NCI-H1105 treated with DMSO at 0.1 percent for 48 hours (cell line): ENCODE measurements at regions not wholly inside any gene's neighbourhood (a gene's known extent, or its start where the extent isn't known, plus 50 kb on each side); places are given as distances from the start of the nearest gene placed in this dataset.

Source experiments
- DNase-seq: peaks from one replicate; lab custom pipeline; 2025; lab: John Stamatoyannopoulos, UW

DNA sequence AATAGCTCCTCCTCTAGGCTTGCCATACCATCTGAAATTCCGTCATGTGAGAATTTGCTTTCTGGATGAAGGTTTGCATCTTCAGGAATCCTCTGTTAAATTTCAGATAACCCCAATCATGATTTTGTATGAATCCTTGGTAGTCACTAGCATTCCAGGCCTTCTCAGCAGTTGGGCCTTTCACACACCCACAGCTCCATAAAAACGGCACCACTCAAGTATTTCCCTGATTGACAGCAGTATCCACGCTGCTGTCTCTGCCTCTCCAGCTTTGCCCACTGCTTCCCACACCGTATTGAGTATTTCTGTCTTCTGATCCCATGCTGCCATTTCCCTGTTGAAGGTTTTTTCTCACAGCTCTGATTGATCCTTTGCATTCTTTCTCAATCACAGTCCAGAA, 208.7 kb upstream of the NCAM1 start:
- DNase-seq = no peak

DNA sequence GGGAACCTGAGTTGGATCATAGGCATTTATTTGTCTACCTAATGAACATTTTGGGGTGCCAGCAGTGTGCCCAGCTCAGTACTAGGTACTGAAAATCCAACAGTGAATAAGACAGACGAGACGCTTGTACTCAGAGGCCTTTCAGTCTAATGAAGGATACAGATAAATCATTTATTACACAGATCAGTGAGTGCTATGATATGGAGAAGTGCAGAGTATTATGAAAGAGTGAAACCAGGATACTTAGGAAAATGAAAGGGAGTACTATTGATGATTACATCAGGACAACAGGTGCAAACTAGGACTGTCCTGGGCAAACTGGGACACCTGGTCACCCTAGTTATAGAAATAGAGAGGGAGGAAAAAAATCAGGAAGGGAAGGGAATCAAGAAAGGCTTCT, 207.5 kb upstream of the NCAM1 start:
- DNase-seq = no peak

DNA sequence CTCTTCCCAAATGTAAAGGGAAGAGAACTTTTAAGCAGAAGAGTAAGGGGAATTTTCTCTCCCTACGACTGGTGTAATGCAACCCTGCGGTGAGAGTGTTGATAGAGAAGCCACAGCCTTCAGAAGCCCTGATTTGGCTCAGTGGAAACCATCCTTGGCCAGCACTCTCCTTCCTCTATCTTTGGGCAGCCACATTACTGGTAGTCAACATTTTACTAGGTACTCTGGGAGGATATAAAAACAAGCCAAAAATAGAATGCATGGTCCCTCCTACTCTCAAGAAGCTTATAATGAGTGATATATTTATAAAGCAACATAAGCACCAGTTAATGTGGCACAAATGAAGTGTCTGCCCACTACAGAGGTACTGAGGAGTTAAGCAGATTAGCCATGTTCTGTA, 201.8 kb upstream of the NCAM1 start:
- DNase-seq = no peak

DNA sequence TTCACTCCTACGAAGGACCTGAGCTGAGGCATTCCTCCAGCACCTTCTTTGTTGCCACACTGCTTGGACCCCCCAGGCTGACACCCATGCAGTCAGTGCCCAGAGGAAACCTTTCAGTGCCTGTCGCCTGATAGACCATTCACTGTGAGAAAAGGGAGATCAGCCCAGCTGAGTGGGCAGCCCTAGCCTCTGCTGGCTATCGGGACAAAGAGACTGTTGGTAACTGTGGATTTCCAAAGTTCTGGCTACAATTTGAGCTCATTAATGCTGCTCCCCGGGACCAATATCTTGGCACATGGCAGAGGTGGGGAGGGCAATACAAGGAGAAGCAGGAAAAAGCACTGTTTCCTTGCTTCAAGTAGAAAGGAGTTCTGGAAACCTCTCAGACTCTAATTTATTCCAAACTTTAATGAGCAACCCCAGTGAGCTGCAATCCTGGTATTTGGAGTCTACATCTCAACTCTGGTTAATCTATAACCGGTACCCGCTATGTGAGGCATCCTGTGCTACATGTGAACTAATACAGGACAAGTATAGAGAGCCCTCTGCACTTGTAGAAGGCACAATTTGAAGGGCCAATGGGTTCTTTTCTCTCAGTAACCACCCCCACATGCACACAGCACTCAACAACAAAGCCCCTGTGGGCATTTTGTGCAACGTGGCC, 200.7 kb upstream of the NCAM1 start:
- no peak for DNase-seq

DNA sequence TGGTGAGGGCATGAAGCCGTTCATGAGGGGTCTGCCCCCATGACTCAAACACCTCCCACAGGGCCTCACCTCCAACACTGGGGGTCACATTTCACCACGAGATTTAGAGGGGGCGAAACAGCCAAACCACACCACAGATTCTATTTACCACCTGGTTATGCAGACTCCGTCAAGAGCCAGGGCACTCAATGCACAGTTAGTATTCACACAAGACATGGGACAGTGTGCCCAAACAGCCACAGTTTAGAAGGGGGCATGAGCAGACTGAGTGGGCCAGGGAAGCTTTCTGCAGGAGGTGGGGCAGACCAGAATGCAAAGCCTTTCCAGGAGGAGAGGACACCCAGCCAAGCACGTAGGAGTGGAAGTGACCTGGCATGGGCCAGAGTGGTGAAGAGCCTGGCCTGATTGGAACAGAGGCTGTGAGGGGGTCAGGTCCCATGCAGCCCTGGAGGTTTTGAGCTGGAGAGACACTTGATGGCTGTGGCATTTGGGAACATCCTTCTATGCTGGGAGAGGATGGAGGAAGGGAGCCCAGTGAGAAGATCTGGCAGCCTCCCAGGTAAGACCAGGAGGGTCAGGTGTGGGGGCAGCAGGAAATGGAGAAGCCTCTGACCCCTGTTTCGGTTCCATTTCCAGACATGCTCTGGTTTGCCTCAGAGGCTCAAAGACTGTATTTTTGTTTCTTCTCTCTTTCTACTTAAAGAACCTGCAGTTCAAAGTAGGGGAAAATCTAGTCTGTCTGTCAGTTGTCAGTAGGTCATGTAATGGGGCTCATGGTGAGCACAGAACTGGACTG, 199.1 kb upstream of the NCAM1 start:
- no peak for DNase-seq

DNA sequence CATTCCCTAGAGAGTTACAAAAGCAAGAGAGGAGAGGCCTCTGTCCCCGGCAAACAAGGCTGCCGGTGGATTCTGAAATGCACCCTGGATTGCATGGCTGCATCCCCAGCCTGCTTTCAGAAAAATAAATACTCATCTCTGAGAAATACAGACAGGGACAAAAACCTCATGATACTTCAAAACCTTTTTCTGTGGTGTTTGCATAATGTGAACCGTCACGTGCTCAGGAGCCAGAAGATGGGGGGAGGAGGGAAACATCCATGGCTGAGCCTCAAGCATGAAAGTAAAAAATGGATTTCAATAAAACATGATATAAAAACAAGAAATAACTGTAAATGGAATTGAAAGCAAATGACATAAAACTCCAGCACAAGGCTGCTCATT, 198.5 kb upstream of the NCAM1 start:
- DNase-seq = no peak

DNA sequence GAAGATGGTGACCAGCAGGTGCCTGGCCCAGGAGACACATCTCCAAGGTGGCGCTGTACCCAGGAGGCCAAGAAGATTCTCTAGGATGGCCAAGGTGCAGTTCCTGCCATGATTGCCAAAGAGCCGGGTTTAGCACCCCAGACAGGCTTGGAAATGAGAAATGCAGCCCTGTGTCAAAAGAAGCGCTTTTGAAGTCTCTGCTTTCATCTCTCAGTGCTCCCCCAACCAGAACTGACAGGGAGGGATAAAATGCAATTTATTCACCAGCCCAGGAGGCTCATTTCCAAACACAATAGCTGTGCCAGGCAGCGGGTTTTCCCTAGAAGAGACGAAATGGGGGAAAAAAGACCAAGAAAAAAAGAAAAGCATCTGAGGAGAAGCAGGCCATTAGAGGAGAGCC, 195.9 kb upstream of the NCAM1 start:
- DNase-seq = no peak

DNA sequence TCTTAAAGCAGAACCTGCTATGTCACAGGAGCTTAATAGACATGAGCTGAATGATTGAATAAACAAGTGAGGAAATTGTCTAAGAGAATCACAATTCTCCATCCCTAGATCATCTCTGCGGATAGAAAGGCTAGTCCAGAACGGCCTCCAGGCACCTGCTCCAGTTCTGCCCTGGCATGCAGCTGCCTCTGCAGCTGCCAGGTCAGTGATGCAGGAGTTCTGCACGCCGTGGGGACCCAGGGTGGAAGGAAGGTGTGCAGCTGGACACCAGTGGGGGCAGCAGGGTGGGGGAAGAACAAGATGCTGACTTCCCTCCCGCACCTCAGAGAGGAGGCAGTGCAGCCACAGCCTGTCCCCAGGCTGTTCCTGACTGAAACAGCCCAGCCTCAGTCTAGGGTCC, 192.1 kb upstream of the NCAM1 start:
- DNase-seq = peak; percentile 49

DNA sequence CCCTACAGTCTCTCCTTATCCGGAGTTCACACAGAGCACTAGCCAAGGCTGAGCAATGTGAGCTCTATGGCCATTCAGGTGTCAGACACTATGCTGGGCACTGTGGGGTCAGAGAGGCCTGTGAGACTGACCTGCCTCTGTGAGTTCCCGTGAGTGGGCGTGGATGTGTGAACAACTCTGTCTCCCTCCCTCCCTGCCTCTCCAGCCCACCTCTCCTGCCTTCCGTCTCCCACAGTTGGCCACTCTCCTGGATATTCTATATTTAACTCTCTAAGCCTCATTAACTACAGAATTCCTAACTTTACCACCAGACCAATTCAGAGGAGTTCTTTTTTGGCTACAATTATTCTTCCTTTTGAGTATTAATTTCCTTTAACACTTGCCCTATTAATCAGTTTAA, 191.6 kb upstream of the NCAM1 start:
- DNase-seq = no peak

DNA sequence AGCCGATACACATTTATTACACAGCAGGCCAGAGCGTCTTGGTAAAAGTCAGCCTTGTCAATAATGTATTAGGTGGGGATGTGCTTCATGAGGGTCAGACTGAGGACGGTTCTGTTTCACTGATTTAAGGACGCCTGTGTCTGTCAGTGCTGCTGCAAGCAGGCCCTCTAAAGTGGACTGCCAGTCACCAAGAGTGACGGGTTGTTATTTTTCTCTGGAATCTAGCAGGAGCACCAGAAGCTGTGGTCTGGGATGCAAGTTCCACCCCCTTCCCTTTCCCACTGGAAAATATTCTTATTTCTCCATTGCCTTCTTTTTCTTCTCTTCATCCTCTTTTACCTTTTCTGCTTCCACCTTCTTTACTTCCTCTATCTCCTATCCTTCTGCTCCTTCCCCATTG, 191.2 kb upstream of the NCAM1 start:
- no peak for DNase-seq

DNA sequence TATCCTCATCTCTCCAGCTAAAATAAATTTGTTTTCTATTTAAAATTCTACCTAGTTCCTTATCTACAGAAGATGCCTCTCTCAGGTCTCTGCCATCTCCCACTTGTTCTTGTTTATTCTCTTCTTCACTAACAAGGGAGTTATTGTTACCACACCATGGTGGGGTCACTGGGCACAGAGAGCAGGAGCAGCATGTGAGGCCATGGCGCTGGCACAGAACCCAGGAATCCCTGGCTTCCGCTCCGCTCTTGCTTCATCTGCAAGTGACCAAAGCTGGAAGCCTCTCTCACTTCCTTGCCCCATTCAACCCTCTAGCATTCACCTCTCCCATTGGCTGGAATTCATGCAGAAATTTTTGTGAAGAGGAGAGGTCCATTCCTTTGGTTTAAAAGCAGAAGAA, 190.7 kb upstream of the NCAM1 start:
- DNase-seq = no peak

DNA sequence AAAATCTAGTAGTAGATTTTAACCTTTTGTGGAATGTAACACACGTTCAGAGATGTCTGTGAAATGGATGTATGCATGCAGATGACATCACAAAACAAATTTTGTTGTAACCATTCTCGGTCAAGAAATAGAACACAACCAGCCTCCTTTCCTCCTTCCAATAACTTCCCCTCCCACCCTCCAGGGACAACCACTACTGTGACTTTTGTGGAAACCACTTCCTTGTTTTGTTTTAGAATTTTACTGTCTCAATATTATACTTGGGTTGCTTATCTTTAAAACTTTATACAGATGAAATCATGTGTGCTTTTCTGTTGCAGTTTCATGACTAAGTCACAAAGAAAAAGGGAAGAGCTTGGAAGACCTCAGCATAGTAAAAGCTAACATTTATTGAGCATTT, 189.4 kb upstream of the NCAM1 start:
- no peak for DNase-seq

DNA sequence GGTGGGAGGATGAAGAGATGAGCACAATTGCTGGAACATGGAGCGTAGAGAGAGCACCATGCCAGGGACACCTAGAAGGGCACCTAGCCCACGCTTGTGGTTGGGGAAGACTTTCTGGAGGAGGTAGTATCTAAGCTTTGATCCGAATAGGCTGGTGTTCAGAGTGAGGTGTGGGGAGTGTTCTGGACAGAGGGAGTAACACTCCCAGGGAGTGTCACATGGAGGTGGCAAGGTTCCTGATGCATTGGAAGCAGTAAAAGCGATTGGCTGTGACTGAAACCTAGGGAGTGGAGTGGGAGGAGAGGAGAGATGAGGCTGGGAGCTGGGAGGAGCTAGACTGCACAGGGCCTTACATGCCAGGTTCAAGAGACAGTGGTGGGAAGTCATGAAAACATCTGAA, 188.0 kb upstream of the NCAM1 start:
- DNase-seq = no peak

DNA sequence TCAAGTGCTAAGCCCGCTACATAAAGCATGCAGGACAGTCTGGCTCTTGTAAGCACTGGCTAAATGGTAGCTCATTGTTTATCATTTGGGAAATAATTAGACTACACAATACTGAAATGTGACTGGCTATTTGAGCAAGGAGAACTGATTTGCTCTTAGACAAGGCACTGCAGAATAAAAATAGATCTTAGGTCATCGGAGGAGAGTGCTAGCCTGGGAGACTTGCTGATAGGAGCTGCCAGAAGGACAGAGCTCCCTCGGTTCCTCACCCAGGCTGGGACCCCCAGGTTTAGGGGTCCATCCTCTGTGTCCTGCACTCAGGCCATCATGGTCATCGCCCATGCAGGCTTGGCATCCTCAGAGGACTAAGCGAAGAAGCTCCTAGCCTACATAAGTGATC, 184.4 kb upstream of the NCAM1 start:
- no peak for DNase-seq

DNA sequence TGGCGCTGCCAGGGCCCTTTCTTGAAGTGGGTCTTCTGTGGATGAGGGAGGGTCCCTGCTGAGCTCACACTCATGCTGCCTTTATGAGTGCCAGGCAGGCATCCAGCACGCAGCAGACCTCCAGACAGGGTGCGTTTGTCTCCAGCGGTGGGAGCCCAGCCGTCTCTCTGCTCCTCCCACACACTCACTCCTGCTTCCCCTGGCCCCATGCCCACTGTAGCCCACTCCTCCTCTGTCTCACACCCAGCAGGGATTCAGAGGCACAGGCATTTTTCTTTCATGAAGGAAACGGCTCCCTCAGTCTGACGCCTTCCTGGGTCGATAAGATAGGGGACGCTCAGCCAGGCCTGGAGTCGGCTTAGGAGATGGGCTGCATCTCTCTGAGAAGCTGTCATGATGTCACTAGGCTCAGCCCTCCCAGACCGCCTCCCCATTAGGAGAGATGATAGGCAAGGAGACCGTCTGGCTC, 183.9 kb upstream of the NCAM1 start:
- DNase-seq = no peak

DNA sequence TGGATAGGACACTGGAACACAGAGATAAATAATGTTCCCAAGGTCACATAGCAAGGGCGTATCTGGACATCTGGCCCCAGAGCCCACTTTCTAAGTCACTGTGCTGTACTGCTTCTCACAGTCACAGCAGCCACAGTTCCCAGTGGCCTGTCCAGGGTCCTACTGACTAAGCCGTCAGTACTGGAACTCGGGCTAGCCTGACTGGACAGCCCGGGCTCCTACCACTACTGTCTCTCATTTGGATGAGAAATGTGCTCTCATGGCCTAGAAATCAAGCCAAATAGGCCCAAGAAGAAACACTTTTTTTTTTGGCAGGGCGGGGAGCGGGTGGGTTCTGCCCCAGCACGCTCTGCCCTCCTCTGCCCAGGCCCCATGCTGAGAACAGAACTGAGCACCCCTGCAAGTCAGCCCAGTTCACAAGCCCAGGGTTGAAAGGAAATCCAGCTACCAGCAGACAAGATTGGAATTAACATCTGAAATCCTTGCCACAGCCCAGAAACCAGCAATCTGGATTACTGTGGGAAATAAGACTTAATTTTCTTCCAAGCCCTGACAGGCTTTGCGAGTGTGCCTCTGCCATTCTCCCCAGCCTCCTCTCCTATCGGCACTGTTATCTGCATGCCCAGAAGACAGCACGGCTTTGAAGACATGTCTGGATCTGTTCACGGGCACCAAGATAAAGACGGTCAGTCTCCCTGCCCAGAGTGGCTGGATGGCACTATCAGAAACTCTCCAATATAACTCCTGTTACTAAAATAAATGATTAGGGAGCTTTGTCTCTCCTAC, 182.9 kb upstream of the NCAM1 start:
- DNase-seq = no peak

DNA sequence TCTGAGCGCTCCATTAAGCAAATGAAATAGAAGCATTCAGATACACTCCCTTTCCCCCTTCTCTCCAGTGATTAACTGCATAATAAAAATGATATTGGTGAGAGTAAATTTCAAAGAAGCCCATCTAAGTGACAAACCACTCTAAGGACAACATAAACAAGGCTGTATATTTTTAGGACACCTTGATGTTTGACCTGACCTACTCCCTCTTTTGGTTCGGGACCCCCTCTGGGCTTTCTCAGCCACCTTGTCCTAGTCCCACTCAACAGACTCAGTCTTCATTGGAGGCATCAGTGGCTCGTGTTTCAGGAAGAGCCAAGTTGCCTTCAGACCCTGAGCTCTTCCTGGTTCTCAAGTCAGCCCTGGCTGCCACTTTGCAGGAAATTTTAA, 182.3 kb upstream of the NCAM1 start:
- no peak for DNase-seq

DNA sequence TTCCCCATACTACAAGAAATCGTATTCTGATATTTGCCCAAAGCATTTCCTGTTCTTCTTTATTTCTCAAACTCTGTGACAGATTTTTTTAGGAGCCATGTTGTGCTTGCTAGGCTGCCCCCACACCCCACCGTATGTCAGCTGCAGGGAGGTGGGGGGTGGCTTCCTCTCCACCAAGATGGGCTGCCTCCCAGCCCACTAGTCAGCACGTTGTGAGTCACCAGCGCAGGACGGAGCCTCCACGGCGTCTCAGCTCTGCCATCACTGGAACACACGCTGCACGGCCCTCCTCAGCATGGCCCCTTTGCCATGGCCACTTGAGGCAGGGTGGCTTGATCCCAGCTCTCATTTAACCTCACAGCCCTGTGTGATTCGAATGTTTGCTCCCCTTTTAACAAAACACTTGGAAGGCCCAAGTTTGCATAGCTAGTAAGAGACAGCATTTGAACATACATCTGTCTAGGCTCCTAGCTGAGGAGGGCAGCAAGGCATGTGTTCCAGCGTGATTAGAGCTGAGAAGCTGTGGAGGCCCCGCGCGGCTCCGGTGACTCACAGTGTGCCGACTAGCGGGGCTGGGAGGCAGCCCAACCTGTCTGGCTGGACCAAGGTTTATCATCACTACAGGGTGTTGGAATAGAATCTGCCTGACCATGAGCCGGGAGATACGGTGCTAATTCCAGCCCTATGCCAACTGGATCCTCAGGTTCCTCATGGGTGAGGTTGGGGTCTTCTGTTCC, 180.7 kb upstream of the NCAM1 start:
- no peak for DNase-seq

DNA sequence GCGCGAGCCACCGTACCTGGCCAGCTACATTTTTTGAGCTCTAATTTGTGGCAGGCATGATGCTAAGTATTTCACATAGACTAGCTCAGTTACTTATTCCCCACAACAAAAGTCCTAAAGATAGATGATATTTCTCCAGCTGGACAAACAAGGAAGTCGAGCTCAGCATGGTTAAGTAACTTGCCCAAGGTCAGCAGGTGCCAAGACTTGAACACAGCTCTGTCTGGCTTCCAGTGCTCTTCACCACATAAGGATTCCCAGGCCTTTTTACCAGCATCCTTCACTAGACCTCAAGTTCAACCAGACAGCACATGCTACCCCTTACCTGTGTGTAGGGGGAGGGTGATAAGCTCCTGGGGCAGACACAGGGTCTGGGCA, 177.3 kb upstream of the NCAM1 start:
- no peak for DNase-seq

DNA sequence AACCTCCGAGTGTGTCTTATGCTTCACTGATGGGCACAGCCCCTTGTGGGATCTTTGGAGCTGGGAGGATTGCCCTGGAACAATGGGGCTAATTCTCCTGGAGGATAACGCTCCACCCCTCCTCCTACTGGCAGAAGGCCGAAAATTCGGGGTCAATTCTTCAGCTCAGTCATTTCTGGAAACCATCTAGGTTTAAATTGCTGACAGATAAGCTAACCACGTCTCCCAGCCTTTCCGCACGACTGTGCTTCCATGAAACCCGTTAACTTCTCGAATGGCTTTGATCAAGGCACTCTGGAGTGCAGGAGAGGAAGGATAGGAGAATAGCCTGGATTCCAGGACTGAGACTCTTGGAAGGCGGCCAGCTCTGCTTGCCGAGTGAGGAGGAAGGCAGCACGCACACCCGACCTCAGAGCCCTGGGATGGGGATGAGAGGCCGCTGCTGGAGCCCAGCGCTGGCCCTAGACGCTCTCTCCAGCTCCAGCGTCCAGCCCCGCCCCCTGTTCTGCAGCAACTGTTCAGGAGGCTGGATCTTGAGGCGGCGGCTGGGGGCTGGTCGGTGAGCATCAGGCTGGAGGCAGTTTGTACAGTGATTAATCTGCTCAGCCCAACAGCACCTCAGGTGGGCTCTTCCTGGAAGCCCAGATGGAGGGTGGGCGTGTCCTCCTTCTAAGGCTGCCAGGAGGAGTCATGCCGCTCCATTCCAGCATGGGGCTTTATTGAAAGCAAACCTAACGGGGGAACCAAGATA, 176.7 kb upstream of the NCAM1 start:
- DNase-seq = peak; percentile 78

DNA sequence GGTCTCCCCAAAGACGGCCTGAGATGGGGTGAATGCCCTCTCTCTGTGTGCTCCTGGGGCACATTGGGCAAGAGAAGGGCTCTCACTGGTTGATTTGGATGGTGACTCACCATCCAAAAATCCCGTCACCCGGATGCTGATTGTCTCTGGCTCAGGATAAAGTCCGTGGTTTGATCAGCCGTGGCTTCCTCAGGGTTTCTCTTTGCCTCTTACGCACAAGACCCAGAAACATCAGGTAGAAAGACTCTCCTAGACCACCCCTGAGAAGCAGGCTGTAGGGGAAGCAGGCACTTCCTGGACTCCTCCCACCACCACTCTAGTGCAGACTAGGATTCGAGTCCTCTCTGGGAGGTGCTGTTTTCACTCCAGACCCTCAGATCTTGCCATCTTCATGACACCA, 176.1 kb upstream of the NCAM1 start:
- DNase-seq = no peak

DNA sequence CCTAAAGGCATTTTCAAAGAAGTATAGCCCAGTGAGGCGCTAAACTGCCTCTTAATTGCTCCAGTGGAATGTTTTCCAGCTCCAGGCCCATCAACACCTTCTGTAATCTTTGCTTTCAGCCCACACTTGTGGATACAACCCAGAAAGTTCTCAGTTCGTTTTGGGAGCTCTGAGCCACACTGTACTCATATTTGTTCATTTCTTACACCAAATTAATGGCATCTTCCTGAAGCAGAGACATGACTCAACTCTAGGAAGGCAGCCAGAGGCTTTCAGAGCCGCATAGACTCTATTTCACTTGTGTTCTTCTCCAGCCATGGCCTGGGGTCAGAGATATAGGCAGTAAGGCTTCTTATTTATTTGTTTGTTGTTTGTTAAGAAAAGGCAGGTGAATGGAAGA, 175.5 kb upstream of the NCAM1 start:
- DNase-seq = no peak
